Fibroblast of pulmonary artery (primary cell): ENCODE measurements at regions not wholly inside any gene's neighbourhood (a gene's known extent, or its start where the extent isn't known, plus 50 kb on each side); places are given as distances from the start of the nearest gene placed in this dataset.

Source experiments
- DNase-seq: peaks from one replicate; pipeline ENCODE4 v3.0.0-alpha.2; 2010; ENCODE audit warnings: low read depth
- H3K4me3 ChIP-seq: replicated peaks from 2 replicates; pipeline ENCODE4 v1.5.1; 2011; ENCODE audit warnings: low read depth, mild to moderate bottlenecking, control low read depth, low read length, moderate library complexity
- TF ChIP-seq, protein P1 (sequence below): IDR thresholded peaks from 2 replicates; pipeline ENCODE4 v1.5.1; 2011; ENCODE audit warnings: mild to moderate bottlenecking, control low read depth, low read length, inconsistent platforms; ENCODE audit errors: missing control alignments

DNA sequence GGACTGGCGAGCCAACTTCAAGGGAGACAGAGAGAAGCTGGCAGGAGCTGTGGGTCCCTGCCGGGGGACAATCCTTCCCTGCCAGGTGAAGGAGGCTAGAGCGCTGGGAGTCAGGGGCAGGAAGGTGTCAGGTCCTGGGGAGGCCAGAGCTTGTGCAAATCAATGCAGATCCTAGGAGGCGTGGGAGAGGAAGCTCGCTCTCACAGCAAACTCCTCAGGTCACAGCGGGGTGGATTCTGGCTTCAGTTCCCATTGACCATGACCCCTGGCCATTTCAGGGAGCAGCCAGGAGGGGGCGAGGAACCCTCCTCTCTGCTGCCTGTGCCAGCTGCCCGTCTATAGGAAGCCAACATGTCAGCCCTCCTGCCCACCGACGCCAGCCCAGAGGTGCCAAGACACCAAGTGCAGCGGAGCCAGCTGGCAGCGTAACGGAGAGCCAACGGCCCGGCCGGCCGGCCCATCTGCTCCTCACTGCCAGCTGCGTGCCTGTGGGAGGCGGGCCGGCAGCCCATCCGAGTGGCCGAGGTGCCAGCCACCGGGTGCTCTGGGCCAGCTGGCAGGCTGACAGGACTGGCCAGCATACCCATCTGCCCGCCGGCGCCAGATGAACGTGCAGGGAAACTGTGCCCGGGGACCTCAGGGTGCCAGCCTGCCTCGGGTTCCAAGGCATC lies 374.8 kb downstream of the MIAT start:
- TF ChIP-seq, protein P1, sequence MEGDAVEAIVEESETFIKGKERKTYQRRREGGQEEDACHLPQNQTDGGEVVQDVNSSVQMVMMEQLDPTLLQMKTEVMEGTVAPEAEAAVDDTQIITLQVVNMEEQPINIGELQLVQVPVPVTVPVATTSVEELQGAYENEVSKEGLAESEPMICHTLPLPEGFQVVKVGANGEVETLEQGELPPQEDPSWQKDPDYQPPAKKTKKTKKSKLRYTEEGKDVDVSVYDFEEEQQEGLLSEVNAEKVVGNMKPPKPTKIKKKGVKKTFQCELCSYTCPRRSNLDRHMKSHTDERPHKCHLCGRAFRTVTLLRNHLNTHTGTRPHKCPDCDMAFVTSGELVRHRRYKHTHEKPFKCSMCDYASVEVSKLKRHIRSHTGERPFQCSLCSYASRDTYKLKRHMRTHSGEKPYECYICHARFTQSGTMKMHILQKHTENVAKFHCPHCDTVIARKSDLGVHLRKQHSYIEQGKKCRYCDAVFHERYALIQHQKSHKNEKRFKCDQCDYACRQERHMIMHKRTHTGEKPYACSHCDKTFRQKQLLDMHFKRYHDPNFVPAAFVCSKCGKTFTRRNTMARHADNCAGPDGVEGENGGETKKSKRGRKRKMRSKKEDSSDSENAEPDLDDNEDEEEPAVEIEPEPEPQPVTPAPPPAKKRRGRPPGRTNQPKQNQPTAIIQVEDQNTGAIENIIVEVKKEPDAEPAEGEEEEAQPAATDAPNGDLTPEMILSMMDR: no peak
- no peak for DNase-seq
- H3K4me3 ChIP-seq: no peak overlapping the region

GRCh38 chr22:27041745-27042310 lies 384.4 kb downstream of the MIAT start:
- TF ChIP-seq, protein P1: no peak
- DNase-seq: no peak
- no peak overlapping the region for H3K4me3 ChIP-seq

DNA sequence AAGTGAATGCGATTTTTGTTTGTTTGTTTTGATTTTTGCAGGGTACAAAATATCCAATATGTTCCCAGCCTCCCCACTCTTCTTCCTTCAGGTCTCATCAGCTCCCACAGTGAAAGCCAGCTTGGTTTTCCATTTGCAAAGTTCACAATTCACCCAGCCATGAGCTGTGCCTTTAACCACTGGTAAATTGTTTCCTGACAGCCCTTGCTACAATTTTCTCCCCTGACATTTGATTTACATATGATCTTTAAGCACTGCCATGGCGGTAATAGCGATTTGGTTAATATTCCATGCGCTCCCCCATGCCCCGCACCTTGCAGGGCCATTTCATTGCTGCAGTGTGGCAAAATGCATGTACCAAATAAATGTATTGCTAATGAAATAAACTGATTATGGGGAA lies 385.9 kb downstream of the MIAT start:
- no peak for DNase-seq
- TF ChIP-seq, protein P1: no peak
- no peak overlapping the region for H3K4me3 ChIP-seq

GRCh38 chr22:27045103-27045947 lies 387.9 kb downstream of the MIAT start:
- H3K4me3 ChIP-seq: no peak overlapping the region
- TF ChIP-seq, protein P1: no peak
- peak; percentile 33 for DNase-seq

- DNase-seq: no peak
- TF ChIP-seq, protein P1: no peak
- H3K4me3 ChIP-seq: no peak overlapping the region
Measured at GRCh38 chr22:27046086-27046485, 388.7 kb downstream of the MIAT start.

- TF ChIP-seq, protein P1: no peak
- H3K4me3 ChIP-seq: no peak overlapping the region
- no peak for DNase-seq
Measured at GRCh38 chr22:27046603-27047002, 389.2 kb downstream of the MIAT start.
